Ramos (cell line): ENCODE measurements at regions not wholly inside any gene's neighbourhood (a gene's known extent, or its start where the extent isn't known, plus 50 kb on each side); places are given as distances from the start of the nearest gene placed in this dataset.

Experiments
- in situ Hi-C: fragments of 300-500 bp; cut with MboI; formaldehyde crosslinking; loops from one replicate; pipeline ENCODE4 v1.14.3; 2022; ENCODE audit warnings: low sequenced_read_pairs; ENCODE audit not compliant: unreplicated experiment

DNA sequence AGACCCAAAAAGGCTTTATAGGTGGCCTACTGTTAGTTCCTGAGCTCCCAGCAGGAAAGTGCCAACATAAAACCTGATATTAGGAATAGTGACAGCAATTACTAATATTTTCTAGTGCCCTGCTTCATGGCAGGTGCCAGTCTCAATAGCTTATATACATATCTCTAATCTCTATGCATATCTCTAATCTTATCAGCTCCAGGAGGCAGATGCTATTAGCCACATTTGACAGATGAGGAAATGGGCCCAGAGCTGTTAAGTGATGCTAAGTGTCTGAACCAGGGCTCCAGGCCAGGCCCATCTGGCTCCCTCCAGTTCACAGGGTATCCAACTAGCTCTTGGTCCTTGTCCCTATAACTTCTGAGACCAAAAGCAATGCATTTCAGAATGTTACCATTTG lies 142.5 kb downstream of the CHIC2 start:
- in situ Hi-C loops: loop anchor here (10.0 kb wide), 1 partner anchor 303 kb away; the partner anchor contains the start of gene PDGFRA

DNA sequence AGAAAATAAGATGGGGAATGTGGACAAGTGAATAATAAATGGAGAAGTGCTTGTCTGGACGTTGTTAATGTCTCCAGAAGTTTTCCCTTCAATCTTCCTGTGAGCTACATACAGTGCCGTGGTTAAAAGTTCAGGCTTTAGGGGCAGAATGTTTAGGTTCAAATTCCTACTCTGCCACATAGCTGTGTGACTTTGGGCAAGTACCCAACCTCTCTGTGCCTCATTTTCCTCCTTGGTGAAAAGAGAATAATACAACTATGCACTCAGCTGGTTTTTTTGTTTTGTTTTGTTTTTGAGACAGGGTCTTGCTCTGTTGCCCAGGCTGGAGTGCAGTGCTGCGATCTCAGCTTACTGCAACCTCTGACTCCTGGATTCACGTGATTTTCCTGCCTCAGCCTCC lies 143.5 kb downstream of the CHIC2 start:
- in situ Hi-C loops: loop anchor here (10.0 kb wide), 1 partner anchor 304 kb away; the partner anchor contains the start of gene PDGFRA

DNA sequence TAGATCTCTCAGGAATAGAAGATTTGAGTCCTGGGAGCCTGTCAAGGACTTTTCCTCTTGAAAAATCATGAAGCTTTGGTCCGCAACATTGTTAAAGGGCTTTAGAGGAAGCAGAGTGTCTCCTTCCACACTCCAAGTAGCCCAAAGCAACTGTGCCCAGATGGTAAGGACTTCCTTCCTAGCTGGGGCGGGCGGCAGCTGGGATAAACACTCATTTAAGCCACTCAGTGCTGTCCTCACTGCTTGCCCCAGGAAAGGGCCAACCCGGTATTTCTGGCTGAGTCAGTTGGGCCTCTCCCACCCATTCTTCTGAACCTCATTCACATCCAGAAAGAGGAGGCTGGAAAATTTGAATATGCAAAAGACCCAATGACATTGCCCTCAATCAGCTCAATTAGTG lies 144.3 kb downstream of the CHIC2 start:
- in situ Hi-C loops: loop anchor here (10.0 kb wide), 1 partner anchor 305 kb away; the partner anchor contains the start of gene PDGFRA

DNA sequence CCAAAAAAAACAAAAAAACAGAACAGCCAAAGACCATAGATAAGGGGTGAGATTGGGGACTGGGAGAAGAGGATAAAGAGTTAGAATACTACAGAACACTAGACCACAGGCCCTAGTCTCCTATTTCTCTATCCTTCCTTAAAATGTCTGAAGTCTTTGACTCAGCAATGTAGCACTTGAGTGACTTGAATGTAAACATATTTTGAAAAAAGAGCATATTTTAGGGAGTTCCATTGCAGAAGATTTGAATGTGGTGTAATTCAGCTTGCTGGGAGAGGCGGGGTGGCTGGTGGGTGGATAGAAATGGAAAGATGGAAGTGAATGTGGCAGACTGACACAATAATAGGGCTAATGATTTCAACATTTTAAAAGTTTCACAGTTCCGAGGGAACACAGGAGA lies 144.9 kb downstream of the CHIC2 start:
- in situ Hi-C loops: no loop called here

DNA sequence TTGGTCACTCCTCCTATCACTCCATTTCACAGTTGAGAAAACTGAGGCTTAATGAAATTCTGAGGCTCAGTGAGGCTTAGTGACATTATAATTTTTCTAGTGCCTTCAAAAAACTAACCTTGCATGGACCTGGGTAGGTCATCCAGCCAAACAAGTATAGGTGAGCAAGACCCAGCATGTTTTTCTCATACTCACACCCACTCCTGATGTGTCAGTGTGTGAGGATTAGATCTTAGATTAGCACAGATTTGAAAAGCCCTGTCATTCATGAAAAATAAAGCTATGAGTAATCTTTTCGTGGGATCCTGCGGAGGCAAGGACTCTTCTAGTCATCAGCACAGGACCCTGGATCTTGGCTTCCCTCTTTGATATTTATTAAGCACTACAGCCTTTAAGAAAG lies 146.7 kb downstream of the CHIC2 start:
- in situ Hi-C loops: no loop called here

DNA sequence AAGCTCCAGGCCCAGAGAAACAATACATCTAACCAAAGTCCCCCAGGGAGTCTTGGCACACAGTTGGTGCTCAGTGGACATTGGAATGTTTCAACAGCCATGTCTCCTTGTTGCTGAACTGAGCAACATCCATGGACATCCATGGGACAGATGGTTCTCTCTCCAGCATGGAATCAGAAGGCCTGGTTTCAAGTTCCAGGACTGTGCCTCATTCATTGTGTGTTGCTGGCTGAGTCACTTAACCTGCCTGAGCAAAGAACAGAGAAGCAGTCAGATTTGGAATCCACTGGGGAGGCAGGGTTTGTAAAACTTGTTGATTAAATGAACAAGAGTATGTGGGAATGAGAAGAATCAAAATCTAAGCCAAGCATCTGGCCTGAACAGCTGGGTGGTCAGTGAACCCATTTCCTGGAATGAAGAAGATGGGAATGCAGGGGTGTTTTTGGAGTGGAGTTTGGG lies 147.9 kb downstream of the CHIC2 start:
- in situ Hi-C loops: no loop called here

DNA sequence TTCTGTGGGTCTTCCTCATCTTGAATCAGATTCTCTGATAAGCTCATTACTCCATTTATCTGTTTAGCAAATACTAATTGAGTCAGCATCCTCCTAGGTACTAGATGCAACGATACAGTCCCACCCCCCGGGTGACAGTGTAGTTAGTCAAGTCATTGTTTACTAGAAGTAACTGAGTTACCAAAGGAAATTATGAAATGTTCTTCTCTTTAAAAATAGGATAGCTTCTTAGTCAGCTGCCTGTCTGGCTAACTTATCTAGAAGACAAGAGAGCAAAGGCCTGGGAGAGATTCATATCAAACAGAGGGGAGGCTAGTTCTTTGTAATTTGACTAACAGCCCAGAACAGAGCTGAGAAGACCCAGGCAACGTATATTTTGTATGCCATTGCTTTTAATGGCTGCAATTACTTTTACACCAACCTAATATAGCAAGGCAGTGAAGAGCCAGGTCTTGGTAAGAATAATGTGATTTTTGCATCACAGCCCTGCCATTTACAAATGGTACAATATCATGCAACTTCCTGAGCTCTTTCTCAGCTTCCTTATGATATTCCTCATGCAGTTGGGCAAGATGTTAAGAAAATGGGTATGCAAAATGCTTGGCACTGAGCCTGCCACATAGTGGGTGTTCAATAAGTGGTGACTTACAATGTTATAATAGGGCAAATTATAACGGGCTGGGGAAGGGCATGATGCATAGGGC lies 149.9 kb downstream of the CHIC2 start:
- in situ Hi-C loops: no loop called here

DNA sequence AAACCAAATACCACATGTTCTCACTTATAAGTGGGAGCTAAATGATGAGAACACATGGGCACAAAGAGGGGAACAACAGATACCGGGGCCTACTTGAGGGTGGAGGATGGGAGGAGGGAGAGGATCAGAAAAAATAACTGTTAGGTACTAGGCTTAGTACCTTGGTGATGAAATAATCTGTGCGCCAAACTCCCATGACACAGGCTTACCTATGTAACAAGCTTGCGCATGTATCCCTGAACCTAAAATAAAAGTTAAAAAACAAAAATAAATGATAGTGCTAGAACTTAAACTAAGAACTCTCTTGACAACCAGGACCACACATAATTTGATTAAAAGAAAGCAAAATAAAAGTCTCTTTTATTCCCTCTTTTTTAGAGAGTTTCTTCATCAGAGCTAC lies 150.6 kb downstream of the CHIC2 start:
- in situ Hi-C loops: no loop called here

DNA sequence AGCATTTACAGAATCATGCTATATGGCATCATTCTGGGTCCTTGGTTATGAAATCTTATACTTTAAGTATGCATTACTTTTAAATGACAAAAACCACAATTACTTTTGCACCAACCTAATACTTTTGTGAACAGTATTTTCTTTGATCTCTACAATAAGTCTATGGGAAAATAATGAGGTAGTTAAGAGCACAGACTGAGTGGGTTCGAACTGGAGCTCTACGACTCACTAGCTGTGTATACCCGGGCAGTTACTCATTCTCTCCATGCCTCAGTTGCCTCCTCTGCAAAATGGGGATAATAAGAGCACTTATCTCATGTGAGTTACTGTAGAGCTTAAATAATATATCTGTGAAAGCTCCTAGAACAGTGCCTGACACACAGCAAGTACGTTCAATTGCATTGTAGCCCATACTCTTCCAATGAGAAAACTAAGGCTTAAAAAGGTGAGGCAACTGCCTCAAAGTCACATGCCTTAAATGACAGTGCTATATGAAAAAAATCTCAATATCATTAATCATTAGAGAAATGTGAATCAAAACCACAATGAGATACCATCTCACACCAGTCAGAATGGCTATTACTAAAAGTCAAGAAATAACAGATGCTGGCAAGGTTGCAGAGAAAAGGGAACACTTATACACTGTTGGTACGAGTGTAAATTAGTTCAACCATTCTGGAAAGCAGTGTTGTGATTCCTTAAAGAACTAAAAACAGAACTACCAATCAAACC lies 151.5 kb downstream of the CHIC2 start:
- in situ Hi-C loops: no loop called here

DNA sequence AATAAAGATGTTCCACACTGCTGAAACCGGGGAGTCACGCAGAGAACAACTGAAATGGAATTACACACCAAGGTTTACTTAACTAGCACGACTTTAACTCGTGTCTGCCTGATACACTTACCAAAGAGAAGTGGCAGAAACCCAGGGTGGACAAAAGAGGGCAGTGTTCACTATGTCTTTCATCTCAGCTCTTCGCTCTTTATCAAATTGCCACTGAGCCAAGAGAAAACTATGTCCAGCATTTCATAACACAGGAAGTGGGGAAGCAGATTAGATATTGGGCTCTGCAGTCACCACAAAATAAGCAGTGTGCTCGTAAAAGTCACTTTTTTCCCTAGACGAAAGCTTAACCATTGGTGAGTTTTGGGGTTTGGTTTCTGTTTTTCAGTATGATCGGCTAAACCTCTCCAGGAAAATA lies 155.7 kb downstream of the CHIC2 start:
- in situ Hi-C loops: no loop called here

DNA sequence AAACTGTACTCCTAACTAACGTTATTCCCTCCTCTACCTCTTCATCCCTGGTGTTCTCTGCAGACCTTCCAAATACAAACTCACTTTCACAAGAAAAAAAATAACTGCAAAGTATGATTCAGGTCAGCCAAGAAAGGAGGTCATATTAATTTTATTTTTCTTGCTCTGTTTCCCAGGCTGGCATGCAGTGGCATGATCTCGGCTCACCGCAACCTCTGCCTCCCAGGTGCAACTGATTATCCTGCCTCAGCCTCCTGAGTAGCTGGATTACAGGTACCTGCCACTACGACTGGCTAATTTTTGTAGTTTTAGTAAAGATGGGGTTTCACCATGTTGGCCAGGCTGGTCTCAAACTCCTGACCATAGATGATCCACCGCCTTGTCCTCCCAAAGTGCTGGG lies 156.6 kb downstream of the CHIC2 start:
- in situ Hi-C loops: no loop called here

DNA sequence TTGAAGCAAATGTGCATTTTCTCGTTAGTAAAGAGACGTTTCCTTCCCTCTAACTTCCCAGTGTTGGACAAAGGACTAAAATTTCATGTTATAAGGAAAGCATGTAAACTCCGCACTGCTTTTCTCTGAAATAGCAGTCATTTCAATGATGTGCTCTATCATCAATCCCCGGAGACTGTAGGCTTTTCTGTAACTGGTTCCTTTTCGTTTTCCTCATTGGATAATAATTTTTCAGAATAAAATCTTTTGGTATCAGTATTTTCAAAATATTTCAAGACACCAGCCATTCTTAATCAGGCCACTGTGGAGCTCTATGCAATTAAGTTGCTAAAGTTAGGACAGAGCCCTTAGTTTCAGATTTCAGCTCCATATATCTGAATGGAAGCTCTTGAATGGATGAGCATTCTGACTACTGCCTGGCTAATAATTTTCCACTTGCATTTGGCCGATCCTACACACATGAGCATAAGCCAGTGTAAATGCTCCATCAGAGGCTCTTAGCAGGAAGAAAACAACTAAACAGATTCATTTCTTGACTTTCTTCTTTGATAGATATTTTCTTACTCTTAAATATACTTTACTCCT lies 157.7 kb downstream of the CHIC2 start:
- in situ Hi-C loops: no loop called here

DNA sequence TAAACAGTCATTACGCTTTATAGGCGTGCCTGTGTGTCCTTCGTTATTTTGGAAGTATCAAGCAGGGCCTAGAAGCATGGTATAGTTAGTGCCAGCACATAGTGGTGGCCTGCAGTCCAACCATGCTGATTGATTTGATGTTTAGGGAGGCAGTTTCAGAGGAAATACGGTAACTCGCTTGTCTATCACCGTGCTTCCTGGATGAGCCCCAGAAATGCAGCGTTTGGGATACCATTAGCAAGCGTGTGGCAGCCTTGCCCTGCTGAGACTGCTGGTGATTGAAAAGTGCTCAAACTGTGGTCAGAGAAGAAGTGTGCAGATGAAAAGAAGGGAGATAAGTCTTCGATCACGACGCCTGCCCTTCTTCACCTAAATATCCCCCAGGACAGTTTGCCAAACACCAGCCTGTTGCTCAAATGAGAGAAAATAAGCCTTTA lies 158.4 kb downstream of the CHIC2 start:
- in situ Hi-C loops: no loop called here

DNA sequence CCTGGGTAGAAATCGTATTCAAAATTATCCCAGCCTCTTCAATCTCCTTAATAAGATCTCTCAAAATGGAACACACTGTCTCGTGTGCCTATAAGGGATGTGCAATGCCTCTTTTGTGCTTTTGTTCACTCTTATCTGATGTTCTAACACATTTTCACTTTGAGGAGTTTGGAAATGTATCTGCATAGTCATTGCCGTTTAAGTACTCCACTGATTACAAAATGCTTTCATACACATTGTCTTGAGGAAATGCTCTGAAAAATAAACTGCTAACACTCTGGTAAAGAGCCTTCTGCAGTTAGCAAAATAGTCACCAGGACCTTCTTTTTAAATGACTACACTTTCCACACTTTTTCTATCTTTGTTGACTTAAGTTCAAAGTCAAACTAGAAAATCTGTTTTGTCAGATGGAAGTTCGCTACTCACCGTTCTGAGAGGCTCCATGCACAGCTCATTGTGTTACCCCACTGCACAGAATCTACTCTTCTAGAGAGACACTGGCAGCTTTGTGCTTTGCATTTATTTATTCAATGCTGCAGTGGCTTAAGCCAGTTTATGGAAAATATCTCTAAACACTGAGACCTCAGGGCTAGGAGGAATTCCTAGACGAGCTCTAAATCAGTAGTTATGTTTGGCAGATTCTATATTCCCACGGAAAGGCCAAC lies 159.0 kb downstream of the CHIC2 start:
- in situ Hi-C loops: no loop called here

DNA sequence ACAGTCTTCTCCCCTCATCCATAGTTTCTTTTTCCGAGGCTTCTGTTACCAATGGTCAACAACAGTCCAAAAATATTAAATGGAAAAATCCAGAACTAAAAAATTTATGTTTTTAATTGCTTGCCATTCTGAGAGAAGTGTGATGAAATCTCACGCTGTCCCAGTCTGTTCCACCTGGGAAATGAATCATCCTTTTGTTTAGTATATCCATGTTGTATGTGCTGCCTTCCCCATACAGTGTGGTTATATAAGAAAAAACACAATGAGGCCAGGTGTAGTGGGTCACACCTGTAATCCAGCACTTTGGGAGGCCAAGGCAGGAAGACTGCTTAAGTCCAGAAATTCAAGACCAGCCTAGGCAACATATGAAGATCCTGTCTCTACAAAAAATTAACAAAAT lies 161.6 kb downstream of the CHIC2 start:
- in situ Hi-C loops: no loop called here

DNA sequence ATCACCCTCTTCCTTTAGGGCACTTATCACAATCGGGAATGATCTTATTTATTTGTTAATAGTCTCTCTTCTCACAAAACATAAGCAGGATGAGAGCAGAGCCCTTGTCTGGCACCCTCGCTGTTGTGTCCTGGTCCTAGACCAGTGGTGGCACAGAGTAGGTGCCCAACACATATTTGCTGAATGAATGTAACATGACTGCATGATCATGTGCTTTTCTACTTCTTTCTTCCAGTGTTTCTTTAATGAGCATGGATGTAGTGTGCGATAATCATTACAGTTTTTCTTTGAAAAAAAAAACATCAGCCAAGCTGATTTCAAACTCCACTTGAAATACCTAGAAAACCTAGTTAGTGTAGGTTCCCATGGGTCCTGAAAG lies 164.1 kb downstream of the CHIC2 start:
- in situ Hi-C loops: no loop called here

DNA sequence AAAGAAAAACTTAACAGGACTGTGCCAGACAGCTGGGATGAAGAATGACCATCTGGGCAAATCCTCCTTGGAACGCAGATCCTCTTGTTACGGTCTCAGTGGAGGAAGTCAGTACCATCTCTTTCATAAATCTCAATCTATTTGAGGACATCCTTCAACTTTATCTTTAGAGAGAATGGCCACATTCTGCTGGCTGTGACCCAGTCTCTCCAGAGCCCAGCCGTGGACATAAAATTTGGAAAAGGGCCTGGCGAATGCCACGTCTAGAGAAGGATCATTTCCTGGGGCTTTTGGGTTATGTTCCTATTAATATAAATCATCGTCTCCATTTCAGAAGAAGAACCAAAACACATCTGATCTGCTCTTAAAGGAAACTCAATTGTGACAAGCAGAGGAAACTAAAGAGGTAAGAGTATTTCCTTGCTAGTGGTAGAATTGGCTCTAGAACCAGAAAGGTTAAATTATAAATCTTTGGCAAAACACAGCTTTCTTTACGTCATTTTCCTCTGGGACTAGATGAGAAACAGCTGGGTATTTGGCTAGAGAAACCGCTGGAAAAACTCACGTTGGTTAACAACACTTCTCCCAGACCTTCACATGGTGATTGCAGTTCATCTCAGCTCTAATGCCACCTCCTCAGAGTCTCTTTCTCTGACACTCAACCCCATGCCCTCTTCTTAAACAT lies 164.7 kb downstream of the CHIC2 start:
- in situ Hi-C loops: no loop called here

DNA sequence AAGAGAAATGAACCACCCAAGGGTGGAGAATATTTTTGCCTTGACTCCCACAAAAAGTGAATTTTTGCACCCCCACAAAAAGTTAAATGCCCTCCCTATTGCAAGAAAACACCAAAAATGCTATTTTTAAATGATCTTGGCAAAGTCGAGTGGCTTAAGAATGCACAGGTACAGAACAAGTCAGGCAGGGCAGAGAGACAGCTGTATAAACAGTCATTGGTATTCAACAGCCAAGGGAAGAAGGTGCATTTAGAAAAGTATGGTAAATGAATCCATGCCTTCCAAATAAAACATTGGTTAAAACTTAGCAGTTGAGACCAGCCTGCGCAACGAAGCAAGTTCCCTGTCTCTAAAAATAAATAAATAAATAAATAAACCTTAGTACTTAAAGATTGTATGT lies 169.3 kb downstream of the CHIC2 start:
- in situ Hi-C loops: no loop called here

DNA sequence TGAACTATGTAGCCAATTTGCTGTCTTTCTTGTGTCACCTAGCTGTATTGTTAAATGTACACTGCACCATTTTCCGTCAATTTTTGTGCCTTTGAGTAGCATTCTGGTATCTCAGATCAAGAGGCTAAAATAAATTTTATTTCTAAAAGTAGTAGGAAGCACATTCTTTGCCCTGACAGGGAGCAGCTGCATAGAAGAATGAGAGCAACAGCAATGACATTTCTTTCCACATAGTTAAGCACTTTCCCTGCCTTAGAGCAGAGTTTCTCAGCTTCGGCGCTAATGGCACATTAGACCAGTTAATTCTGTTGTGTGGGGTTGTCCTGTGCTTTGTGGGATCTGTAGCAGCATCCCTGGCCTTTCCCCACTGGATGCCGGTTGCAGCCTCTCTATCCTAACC lies 173.9 kb downstream of the CHIC2 start:
- in situ Hi-C loops: no loop called here

DNA sequence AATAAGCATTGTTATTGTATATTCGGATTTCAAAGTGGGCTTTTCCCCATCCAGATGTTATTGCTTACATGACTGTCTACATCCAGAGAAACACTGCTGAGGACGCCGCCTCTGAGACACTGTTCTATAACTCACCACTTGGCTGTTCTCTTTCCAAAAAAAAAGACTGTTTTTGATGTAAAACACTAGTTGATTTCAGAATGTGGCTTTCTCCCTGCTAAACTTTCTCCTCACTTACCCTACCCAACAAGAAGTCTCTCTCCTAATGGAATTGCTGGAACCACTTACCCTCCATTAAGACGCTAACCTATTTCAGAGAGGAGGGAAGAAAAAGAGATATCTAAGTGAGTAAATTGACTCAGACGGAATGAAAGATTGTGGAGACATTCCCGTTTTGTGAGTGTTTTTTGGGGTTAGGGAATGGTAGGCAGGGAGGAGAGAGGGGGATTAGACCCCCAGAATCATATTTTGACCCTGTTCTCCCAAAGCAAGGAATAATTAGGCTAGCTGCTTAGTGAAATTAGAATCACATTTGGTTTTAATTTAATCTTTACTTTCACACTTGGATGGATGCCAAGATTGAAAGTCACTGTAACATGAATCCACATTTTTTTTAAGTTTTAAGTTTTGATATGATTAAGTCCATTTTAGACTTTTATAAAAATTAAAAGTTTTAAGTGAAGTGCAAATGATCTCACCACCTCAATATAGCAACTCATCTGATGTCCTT lies 174.9 kb downstream of the CHIC2 start:
- in situ Hi-C loops: no loop called here
